ENCODE measurements at regions not wholly inside any gene's neighbourhood (a gene's known extent, or its start where the extent isn't known, plus 50 kb on each side); places are given as distances from the start of the nearest gene placed in this dataset.

- TF ChIP-seq, protein P1, sequence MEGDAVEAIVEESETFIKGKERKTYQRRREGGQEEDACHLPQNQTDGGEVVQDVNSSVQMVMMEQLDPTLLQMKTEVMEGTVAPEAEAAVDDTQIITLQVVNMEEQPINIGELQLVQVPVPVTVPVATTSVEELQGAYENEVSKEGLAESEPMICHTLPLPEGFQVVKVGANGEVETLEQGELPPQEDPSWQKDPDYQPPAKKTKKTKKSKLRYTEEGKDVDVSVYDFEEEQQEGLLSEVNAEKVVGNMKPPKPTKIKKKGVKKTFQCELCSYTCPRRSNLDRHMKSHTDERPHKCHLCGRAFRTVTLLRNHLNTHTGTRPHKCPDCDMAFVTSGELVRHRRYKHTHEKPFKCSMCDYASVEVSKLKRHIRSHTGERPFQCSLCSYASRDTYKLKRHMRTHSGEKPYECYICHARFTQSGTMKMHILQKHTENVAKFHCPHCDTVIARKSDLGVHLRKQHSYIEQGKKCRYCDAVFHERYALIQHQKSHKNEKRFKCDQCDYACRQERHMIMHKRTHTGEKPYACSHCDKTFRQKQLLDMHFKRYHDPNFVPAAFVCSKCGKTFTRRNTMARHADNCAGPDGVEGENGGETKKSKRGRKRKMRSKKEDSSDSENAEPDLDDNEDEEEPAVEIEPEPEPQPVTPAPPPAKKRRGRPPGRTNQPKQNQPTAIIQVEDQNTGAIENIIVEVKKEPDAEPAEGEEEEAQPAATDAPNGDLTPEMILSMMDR (IDR thresholded peaks at IDR 0.05; ENCODE audit: extremely low read depth, insufficient read depth, missing control alignments), result no peak
- in situ Hi-C loops (cut with MboI; ENCODE audit: low pct_unique_long_range_greater_than_20kb, low sequenced_read_pairs, unreplicated experiment), result no loop called here
- DNase-seq (ENCODE audit: low spot score), result no peak
Measured at GRCh38 chr5:34563931-34564709, 92.0 kb upstream of the RAI14 start.

DNA sequence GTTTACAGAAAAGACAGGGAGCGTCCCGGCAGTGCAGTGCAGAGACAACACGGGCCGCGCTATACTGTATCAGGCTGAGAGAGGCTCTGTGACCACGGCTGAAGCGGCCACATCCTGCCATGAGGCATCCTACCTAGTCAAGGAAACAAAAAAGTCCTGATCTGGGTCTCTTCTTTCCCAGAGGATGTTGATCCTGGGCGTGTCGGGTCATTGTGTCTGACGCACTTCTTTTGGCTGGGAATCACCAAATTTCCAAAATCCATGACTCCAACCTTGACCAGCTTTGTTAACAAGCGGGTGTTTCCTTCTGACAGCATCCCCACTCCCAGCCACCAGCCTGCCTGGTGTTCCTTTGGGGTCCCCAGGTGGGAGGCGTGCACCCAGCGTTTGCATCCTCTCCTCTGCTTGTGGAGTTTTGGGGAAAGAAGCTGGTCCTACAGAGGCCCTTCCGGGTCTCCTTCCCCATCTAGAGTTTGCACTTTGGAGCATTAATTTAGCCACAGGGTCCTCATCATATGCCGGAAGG is 91.4 kb upstream of the RAI14 start:
- DNase-seq (ENCODE audit: low spot score), result no peak
- in situ Hi-C loops (cut with MboI; ENCODE audit: low pct_unique_long_range_greater_than_20kb, low sequenced_read_pairs, unreplicated experiment), result no loop called here
- TF ChIP-seq, protein P1 (IDR thresholded peaks at IDR 0.05; ENCODE audit: extremely low read depth, insufficient read depth, missing control alignments), result no peak

GRCh38 chr5:34570143-34570542 is 86.0 kb upstream of the RAI14 start:
- in situ Hi-C loops (cut with MboI; ENCODE audit: low pct_unique_long_range_greater_than_20kb, low sequenced_read_pairs, unreplicated experiment), result no loop called here
- TF ChIP-seq, protein P1 (IDR thresholded peaks at IDR 0.05; ENCODE audit: extremely low read depth, insufficient read depth, missing control alignments), result no peak
- DNase-seq (ENCODE audit: low spot score), result no peak

- DNase-seq (ENCODE audit: low spot score), result no peak
- in situ Hi-C loops (cut with MboI; ENCODE audit: low pct_unique_long_range_greater_than_20kb, low sequenced_read_pairs, unreplicated experiment), result no loop called here
- TF ChIP-seq, protein P1 (IDR thresholded peaks at IDR 0.05; ENCODE audit: extremely low read depth, insufficient read depth, missing control alignments), result no peak
Measured at GRCh38 chr5:34570721-34571676, 85.1 kb upstream of the RAI14 start.

DNA sequence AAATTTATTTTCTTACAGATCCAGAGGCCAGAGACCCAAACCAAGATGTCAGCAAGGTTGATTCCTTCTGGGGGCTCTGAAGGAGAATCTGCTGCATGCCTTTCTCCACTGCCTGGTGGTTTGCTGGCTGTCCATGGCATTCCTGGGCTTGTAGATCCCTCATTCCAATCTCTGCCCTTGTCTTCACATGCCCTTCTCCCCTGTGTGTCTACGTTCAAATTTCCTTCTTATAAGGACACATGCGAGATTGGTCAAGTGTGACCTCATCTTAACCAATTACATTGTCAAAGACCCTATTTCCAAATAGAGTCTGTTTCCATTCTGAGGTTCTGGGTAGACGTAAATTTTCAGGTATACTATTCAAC is 84.5 kb upstream of the RAI14 start:
- no peak for DNase-seq (ENCODE audit: low spot score)
- TF ChIP-seq, protein P1 (IDR thresholded peaks at IDR 0.05; ENCODE audit: extremely low read depth, insufficient read depth, missing control alignments), result no peak
- in situ Hi-C loops (cut with MboI; ENCODE audit: low pct_unique_long_range_greater_than_20kb, low sequenced_read_pairs, unreplicated experiment), result no loop called here

GRCh38 chr5:34574936-34575467 is 81.1 kb upstream of the RAI14 start:
- in situ Hi-C loops (cut with MboI; ENCODE audit: low pct_unique_long_range_greater_than_20kb, low sequenced_read_pairs, unreplicated experiment), result no loop called here
- no peak for DNase-seq (ENCODE audit: low spot score)
- TF ChIP-seq, protein P1 (IDR thresholded peaks at IDR 0.05; ENCODE audit: extremely low read depth, insufficient read depth, missing control alignments), result no peak
